Common myeloid progenitor, CD34-positive (primary cell): ENCODE measurements at regions not wholly inside any gene's neighbourhood (a gene's known extent, or its start where the extent isn't known, plus 50 kb on each side); places are given as distances from the start of the nearest gene placed in this dataset.
A peak's percentile ranks its signal among the peaks of the same experiment; 100 is the strongest.
"Not testable (repeated sequence)": the region's sequence is repeated elsewhere in the genome, so short reads cannot be mapped to it uniquely, and the experiment has no call there.

ENCODE experiments used
- CTCF ChIA-PET: fragments of 350-600 bp; sonication (Branson Sonifier 250); formaldehyde crosslinking; loops from one replicate; lab custom pipeline; 2021; ENCODE audit warnings: antibody characterized with exemption; lab: Charles Lee
- POLR2A ChIA-PET: fragments of 350-600 bp; sonication (Branson Sonifier 250); formaldehyde crosslinking; loops from one replicate; lab custom pipeline; 2021; ENCODE audit warnings: antibody characterized with exemption; lab: Charles Lee
- DNase-seq, 3 donors: peaks; one replicate each; pipeline versions ENCODE4 v3.0.0 to v3.0.0-alpha.2; 2013
- H3K27ac ChIP-seq, 2 experiments: 1 replicate in 1 of 2; 2 replicates in 1 of 2; pipeline ENCODE4 v1.7.0; 2013; ENCODE audit warnings: inconsistent platforms in 2 of 2, low read length in 2 of 2, mild to moderate bottlenecking in 2 of 2, low read depth in 1 of 2, moderate library complexity in 1 of 2; ENCODE audit not compliant: severe bottlenecking in 2 of 2, insufficient read depth in 1 of 2, poor library complexity in 1 of 2
- H3K27me3 ChIP-seq, 5 experiments: replicated peaks in 2 of 5; 1 replicate in 3 of 5; 2 replicates in 2 of 5; pipeline versions ENCODE4 v1.6.1 to v1.7.0; 2013; ENCODE audit warnings: low read length in 4 of 5, mild to moderate bottlenecking in 2 of 5, moderate library complexity in 2 of 5, inconsistent platforms in 1 of 5; ENCODE audit not compliant: insufficient read depth in 5 of 5, control insufficient read depth in 4 of 5
- H3K36me3 ChIP-seq, 4 experiments: 1 replicate in 2 of 4; 2 replicates in 2 of 4; pipeline versions ENCODE4 v1.6.1 to v1.7.0; 2013; ENCODE audit warnings: low read length in 3 of 4, control low read depth in 1 of 4, mild to moderate bottlenecking in 1 of 4; ENCODE audit not compliant: control insufficient read depth in 4 of 4, insufficient read depth in 4 of 4
- H3K4me1 ChIP-seq, 4 experiments: 1 replicate in 3 of 4; 2 replicates in 1 of 4; pipeline versions ENCODE4 v1.6.1 to v1.7.1; 2013; ENCODE audit warnings: low read length in 3 of 4, mild to moderate bottlenecking in 3 of 4, control low read depth in 1 of 4, inconsistent platforms in 1 of 4, moderate library complexity in 1 of 4; ENCODE audit not compliant: control insufficient read depth in 4 of 4, insufficient read depth in 4 of 4; ENCODE audit errors: control extremely low read depth in 1 of 4
- H3K4me3 ChIP-seq, 7 experiments: 1 replicate in 4 of 7; 2 replicates in 3 of 7; pipeline versions ENCODE4 v1.5.1 to v1.7.0; 2013; ENCODE audit warnings: mild to moderate bottlenecking in 7 of 7, low read length in 6 of 7, moderate library complexity in 6 of 7, inconsistent platforms in 2 of 7, low read depth in 2 of 7, control low read depth in 1 of 7; ENCODE audit not compliant: insufficient read depth in 4 of 7, control insufficient read depth in 1 of 7; ENCODE audit errors: extremely low read depth in 1 of 7
- H3K9me3 ChIP-seq, 5 experiments: 1 replicate in 4 of 5; 2 replicates in 1 of 5; pipeline versions ENCODE4 v1.6.1 to v1.7.1; 2013; ENCODE audit warnings: low read length in 4 of 5, mild to moderate bottlenecking in 2 of 5, inconsistent platforms in 1 of 5, low read depth in 1 of 5, moderate library complexity in 1 of 5; ENCODE audit not compliant: control insufficient read depth in 4 of 5, insufficient read depth in 2 of 5; ENCODE audit errors: control extremely low read depth in 1 of 5
- WGBS: methylation state at CpG from one replicate; pipeline ENCODE4 v1.1.5; 2013; ENCODE audit not compliant: insufficient coverage; 5-methylcytosine and 5-hydroxymethylcytosine counted together

DNA sequence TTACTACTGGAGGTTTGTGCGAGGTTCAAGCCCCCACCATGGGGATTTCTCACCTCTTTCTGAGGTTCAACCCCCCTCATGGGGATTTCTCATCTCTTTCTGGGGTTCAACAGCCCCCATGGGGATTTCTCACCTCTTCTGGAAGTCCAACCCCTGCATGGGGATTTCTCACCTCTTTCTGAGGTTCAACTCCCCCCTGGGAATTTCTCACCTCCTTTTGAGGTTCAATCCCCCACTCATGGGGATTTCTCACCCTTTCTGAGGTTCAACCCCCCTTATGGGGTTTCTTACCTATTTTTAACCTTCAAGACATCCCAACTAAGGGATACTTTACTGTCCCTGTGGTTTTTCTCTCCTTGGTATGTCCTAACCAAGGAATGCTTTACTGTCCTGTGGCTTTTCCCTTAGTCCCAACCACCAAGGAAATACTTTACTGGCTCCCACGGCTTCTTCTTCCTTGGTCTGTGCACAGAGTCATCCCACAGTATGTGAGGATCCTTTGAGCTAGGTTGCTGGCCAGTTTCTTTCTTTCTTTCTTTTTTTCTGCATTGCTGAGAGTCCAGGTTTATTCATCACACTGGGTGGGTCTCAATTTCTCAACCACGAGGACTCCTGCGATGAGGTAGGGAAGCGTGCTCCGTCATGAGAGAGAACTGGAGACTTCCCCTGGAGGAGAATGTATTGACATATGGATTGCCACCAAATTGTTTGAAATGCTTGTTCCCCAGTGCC, 2140.2 kb downstream of the TP53TG3F start:
- H3K27me3 ChIP-seq: no peaks in the 10 kb centered on the region
- DNase-seq: no peak
- H3K27ac ChIP-seq: no peak overlapping the region
- no peak overlapping the region for H3K4me3 ChIP-seq
- H3K4me1 ChIP-seq: no peaks in the 10 kb centered on the region
- ChIA-PET POLR2A (no interaction called here), CTCF (no interaction called here)
- peaks cover 0 to 4% (median 0%) of the 10 kb centered on the region in 5 experiments for H3K9me3 ChIP-seq
- 72% methylated on average over 3 of the region's 6 CpGs for WGBS
- no peaks in the 10 kb centered on the region for H3K36me3 ChIP-seq

DNA sequence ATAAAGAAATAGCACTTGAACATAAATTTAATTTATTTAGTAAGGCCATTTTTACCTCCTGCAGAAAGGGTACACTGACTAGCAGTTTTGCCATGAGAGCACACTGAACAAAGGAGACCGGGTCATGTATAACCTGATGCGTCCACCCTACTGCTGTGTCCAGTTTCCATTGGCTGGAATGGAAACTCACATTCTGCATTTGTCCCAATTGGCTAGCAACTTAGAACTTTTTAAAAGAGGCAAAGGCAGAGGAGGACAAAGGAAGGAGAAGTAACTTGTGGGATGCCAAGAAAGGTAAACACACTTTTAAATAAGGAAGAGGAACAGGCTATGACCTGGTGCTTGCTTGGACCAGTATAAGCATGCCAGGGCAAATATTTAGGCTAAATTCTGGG, 2140.7 kb downstream of the TP53TG3F start:
- WGBS: 89% methylated on average over 2 of the region's 2 CpGs
- H3K4me1 ChIP-seq, POLR2A ChIA-PET, H3K36me3 ChIP-seq, H3K9me3 ChIP-seq, CTCF ChIA-PET, H3K27ac ChIP-seq, DNase-seq, H3K4me3 ChIP-seq, H3K27me3 ChIP-seq: not testable (repeated sequence)

DNA sequence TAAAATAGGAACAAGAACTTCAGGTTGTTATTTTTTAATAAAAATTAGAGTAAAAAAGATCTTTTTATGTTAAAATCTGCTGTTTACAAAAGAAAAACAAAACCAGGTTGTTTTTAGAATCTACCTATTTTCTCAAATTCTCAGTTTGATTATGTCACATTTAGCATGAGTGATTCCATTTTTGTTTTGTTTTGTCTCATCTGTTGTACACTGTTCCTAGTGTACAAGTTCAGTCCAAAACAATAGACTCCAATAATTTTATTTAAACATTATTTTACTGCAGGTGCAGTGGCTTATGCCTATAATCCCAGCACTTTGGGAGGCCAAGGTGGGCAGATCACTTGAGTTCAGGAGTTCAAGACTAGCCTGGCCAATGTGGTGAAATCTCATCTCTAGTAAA, 2142.7 kb downstream of the TP53TG3F start:
- peaks cover 0 to 4% (median 0%) of the 10 kb centered on the region in 5 experiments for H3K9me3 ChIP-seq
- no peaks in the 10 kb centered on the region for H3K36me3 ChIP-seq
- H3K27ac ChIP-seq: no peak overlapping the region
- H3K4me3 ChIP-seq: no peak overlapping the region
- POLR2A ChIA-PET: no interaction called here
- H3K27me3 ChIP-seq: no peaks in the 10 kb centered on the region
- no peaks in the 10 kb centered on the region for H3K4me1 ChIP-seq
- DNase-seq: no peak
- CTCF ChIA-PET: no interaction called here

DNA sequence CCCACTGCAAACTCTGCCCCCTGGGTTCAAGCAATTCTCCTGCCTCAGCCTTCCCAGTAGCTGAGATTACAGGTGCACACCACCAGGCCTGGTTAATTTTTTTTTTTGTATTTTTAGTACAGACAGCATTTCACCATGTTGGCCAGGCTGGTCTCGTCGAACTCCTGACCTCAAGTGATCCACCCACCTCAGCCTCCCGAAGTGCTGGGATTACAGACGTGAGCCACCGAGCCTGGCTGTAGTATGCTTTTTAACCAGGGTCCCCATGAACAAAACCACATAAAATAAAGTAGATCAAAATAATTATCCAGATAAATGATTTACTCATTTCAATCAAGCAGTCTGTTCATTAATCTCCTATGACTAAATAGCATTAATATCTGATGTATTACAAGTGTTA, 2144.0 kb downstream of the TP53TG3F start:
- POLR2A ChIA-PET, H3K9me3 ChIP-seq, H3K4me3 ChIP-seq, DNase-seq, H3K27me3 ChIP-seq, H3K4me1 ChIP-seq, H3K36me3 ChIP-seq, H3K27ac ChIP-seq, CTCF ChIA-PET: not testable (repeated sequence)
- WGBS: 93% methylated on average over 3 of the region's 5 CpGs

DNA sequence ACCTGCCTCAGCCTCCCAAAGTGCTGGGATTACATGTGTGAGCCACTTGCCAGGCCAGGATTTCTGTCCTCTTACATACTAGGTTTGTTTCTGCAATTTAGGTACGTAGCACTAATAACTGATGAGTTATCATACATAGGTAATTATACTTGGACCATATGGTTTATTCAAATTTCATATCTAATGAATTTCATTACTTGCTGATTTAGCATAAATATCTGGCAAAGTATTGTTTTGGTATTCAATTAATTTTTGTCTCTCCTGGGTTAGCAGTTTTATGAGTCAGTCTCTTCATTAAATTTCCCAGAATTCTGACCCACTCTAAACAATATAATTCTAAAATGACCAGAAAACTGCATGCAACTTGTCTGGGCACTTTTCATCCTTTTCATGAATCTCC, 2146.5 kb downstream of the TP53TG3F start:
- WGBS: no CpG with 5 or more reads among the region's 1 CpG
- Histone ChIP-seq H3K4me1 (no peaks in the 10 kb centered on the region), H3K4me3 (no peak overlapping the region), H3K27me3 (no peaks in the 10 kb centered on the region), H3K9me3 (no peaks in the 10 kb centered on the region), H3K27ac (no peak overlapping the region), H3K36me3 (no peaks in the 10 kb centered on the region)
- DNase-seq: no peak
- ChIA-PET POLR2A (no interaction called here), CTCF (no interaction called here)

DNA sequence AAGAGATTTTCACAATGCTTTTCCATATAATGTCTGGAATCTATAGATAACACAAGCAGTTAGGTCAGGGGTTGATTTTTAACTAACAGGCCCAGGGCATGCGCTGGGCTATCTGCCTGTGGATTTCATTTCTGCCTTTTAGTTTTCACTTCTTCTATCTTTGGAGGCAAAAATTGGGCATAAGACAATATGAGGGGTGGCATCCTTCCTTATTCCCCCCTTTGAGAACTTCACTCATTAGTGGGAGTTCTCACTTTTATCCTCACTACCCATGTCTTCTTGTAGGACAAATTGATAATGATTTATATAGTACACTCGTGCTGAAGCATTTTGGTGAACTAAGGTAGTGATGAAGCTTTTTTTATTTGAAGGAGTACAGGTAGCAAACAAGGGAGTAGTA, 2155.5 kb downstream of the TP53TG3F start:
- H3K9me3 ChIP-seq: peaks cover 2 to 20% (median 10%) of the 10 kb centered on the region in 5 experiments
- CTCF ChIA-PET, H3K4me3 ChIP-seq, H3K4me1 ChIP-seq, POLR2A ChIA-PET, H3K27me3 ChIP-seq, H3K27ac ChIP-seq, H3K36me3 ChIP-seq: not testable (repeated sequence)
- no CpG with 5 or more reads among the region's 2 CpGs for WGBS
- peak in 2 of 3 donors; percentile 2 for DNase-seq

DNA sequence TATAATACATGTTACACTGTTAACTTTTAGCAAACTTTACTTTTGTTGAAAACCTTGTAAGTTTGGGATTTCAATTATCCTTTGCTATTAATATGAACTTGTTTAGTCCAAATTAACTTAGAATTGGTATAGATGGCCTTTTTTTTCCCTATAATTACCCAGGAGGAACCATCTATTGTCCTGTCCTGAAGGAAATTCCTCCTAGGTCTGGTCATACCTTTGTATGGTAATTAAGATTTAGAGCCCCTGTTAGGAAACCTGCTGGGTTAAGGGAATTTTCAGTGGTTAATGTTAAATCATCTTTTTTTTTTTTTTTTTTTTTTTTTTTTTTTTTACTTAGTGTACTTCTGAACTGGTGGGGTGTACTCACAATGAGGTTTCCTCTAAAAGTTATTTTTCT, 2159.8 kb downstream of the TP53TG3F start:
- POLR2A ChIA-PET, DNase-seq, H3K27ac ChIP-seq, H3K4me1 ChIP-seq, H3K36me3 ChIP-seq, H3K4me3 ChIP-seq, H3K27me3 ChIP-seq, CTCF ChIA-PET: not testable (repeated sequence)
- H3K9me3 ChIP-seq: peaks cover 2 to 27% (median 10%) of the 10 kb centered on the region in 5 experiments
